Breast epithelium (tissue), 4 donors: ENCODE measurements at regions not wholly inside any gene's neighbourhood (a gene's known extent, or its start where the extent isn't known, plus 50 kb on each side); places are given as distances from the start of the nearest gene placed in this dataset.

Source experiments
- DNase-seq, 2 donors: peaks; one replicate each; pipeline ENCODE4 v3.0.0-alpha.2; 2019; ENCODE audit warnings: low spot score in 2 of 2
- H3K27ac ChIP-seq, 2 donors: fragments of 200-600 bp; sonication (generic) in 1 of 2; one replicate each; pipeline ENCODE4 v1.5.1; 2016 to 2019; ENCODE audit warnings: mild to moderate bottlenecking in 1 of 2
- H3K27me3 ChIP-seq, 2 donors: fragments of 200-600 bp; sonication (generic) in 1 of 2; one replicate each; pipeline versions ENCODE4 v1.5.1 to v1.6.0; 2017 to 2019; ENCODE audit warnings: control low read depth in 1 of 2, mild to moderate bottlenecking in 1 of 2
- H3K36me3 ChIP-seq: fragments of 200-600 bp; one replicate; pipeline ENCODE4 v1.5.1; 2019
- H3K4me1 ChIP-seq, 2 donors: fragments of 200-600 bp; sonication (generic); one replicate each; pipeline ENCODE4 v1.5.1; 2016 to 2019; ENCODE audit warnings: control low read depth in 1 of 2
- H3K4me3 ChIP-seq, 3 donors: fragments of 200-600 bp; sonication (generic); 1 replicate in 2 of 3; 2 replicates in 1 of 3; pipeline ENCODE4 v1.5.1; 2016 to 2019; ENCODE audit warnings: mild to moderate bottlenecking in 3 of 3, moderate library complexity in 2 of 3
- H3K9me3 ChIP-seq, 2 donors: fragments of 200-600 bp; sonication (generic) in 1 of 2; one replicate each; pipeline ENCODE4 v1.5.1; 2016 to 2019; ENCODE audit warnings: control low read depth in 1 of 2
- POLR2A ChIP-seq: fragments of 450-650 bp; IDR thresholded peaks from one replicate; pipeline ENCODE4 v1.6.1; 2016; ENCODE audit warnings: antibody characterized with exemption, mild to moderate bottlenecking, moderate library complexity
- POLR2AphosphoS5 ChIP-seq, 3 donors: sonication (generic); formaldehyde crosslinking; IDR thresholded peaks; one replicate each; pipeline ENCODE4 v1.6.1; 2017; ENCODE audit warnings: antibody characterized with exemption in 3 of 3
- intact Hi-C: fragments of 100-400 bp; cut with DNase I; formaldehyde crosslinking; loops from one replicate; pipeline ENCODE4 v1.15.1; 2023; ENCODE audit warnings: low total_unique reads
- TF ChIP-seq, protein P1 (sequence below), 3 donors: fragments of 450-650 bp; IDR thresholded peaks; one replicate each; pipeline ENCODE4 v1.5.1; 2016 to 2017; ENCODE audit warnings: antibody characterized with exemption in 3 of 3, mild to moderate bottlenecking in 3 of 3, moderate library complexity in 3 of 3

DNA sequence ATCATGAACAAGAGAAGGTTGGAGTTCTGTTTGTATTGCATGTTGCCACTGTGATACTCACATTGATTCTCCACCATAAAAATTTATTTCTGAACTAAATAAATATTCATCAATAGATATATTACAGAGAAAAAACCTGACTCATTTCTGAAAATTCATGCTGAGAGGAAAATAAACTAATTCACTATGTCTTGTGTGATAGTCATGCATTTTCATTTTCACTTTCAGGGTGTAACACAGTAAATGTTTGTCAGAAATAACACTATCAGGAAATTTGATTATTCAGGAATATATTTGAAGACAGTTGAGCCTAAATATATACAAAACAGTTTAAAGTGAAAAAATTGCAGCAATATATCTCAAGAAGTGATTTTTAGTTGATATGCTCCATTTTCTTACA, 335.2 kb downstream of the KCNJ3 start:
- TF ChIP-seq, protein P1, sequence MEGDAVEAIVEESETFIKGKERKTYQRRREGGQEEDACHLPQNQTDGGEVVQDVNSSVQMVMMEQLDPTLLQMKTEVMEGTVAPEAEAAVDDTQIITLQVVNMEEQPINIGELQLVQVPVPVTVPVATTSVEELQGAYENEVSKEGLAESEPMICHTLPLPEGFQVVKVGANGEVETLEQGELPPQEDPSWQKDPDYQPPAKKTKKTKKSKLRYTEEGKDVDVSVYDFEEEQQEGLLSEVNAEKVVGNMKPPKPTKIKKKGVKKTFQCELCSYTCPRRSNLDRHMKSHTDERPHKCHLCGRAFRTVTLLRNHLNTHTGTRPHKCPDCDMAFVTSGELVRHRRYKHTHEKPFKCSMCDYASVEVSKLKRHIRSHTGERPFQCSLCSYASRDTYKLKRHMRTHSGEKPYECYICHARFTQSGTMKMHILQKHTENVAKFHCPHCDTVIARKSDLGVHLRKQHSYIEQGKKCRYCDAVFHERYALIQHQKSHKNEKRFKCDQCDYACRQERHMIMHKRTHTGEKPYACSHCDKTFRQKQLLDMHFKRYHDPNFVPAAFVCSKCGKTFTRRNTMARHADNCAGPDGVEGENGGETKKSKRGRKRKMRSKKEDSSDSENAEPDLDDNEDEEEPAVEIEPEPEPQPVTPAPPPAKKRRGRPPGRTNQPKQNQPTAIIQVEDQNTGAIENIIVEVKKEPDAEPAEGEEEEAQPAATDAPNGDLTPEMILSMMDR (IDR thresholded peaks at IDR 0.05): no peak
- TF ChIP-seq POLR2A: no peak
- no peak for TF ChIP-seq POLR2AphosphoS5 (IDR thresholded peaks at IDR 0.05)
- intact Hi-C loops: no loop called here
- no peak for DNase-seq
- Histone ChIP-seq H3K27ac (no peak overlapping the region), H3K4me1 (no peaks in the 10 kb centered on the region), H3K27me3 (no peaks in the 10 kb centered on the region), H3K36me3 (no peaks in the 10 kb centered on the region), H3K9me3 (no peaks in the 10 kb centered on the region), H3K4me3 (no peak overlapping the region)

DNA sequence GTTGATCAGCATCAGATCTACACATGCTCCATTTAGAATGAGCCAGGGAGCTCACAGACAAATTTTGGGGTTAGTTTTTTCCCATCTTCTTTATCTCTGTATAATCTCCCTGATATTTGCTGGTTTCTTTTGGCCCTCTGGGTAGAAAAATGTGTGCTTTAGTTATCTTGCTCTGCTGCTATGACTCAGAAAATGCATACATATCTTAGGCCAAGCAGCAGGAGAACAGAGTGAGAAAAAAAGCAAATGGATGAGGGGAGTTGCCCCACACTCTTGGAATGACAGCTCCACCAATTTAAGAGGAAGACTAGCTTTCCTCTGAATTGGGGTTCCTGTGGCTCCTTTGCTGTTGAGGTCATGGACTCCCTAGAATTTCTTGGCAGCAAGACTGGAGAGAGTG, 331.8 kb downstream of the KCNJ3 start:
- no peaks in the 10 kb centered on the region for H3K27me3 ChIP-seq
- intact Hi-C loops: no loop called here
- H3K27ac ChIP-seq: no peak overlapping the region
- no peak overlapping the region for H3K4me3 ChIP-seq
- H3K36me3 ChIP-seq: no peaks in the 10 kb centered on the region
- TF ChIP-seq, protein P1 (IDR thresholded peaks at IDR 0.05): no peak
- TF ChIP-seq POLR2AphosphoS5 (IDR thresholded peaks at IDR 0.05): no peak
- no peak for TF ChIP-seq POLR2A
- H3K9me3 ChIP-seq: no peaks in the 10 kb centered on the region
- no peak for DNase-seq
- no peaks in the 10 kb centered on the region for H3K4me1 ChIP-seq

DNA sequence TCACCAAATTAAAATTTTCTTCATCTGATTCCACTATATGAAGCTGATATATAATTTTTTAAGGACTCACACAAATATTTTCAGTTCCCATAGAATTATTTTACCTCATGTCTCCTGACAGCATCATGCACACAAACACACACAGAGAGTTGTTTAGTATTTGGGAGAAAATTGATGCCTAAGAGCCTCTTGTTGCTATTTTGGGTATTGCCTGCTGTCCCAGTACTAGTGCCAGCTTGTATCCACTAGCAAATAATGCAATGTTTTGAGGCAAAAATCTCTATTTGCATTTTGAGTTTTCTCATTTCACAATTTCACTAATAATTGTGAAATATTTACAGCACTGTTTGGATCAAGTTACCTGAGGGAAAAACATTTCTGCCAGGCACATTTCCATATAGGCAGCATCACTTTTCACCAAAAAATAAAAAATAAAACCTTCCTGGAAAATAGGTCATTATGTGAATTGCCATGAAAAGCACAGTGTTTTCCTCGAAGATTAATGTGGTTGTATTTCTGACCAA, 328.2 kb downstream of the KCNJ3 start:
- no peaks in the 10 kb centered on the region for H3K27me3 ChIP-seq
- H3K9me3 ChIP-seq: no peaks in the 10 kb centered on the region
- no peak for TF ChIP-seq POLR2A
- TF ChIP-seq, protein P1 (IDR thresholded peaks at IDR 0.05): no peak
- no peak for TF ChIP-seq POLR2AphosphoS5 (IDR thresholded peaks at IDR 0.05)
- no peaks in the 10 kb centered on the region for H3K36me3 ChIP-seq
- intact Hi-C loops: no loop called here
- H3K4me1 ChIP-seq: no peaks in the 10 kb centered on the region
- no peak for DNase-seq
- H3K27ac ChIP-seq: no peak overlapping the region
- H3K4me3 ChIP-seq: no peak overlapping the region

DNA sequence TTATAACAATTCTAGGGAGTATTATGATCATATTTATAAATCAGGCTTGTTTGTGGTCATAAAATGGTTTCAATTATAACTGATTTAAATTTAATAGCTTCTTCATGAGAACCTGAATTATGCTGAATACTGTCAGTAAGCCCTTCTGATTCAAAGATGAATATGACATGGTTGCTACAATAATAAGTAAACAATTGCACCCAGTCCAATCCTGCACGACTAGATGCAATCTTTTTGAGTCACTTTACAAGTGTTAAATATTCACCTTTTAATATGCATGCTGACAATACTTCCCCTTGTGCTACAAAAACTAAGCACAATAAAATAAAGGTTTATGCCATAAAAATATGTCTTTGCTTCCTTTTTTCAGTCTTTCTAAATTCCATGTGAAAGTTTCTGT, 325.2 kb downstream of the KCNJ3 start:
- DNase-seq: no peak
- H3K9me3 ChIP-seq: no peaks in the 10 kb centered on the region
- H3K36me3 ChIP-seq: no peaks in the 10 kb centered on the region
- H3K27me3 ChIP-seq: no peaks in the 10 kb centered on the region
- TF ChIP-seq, protein P1 (IDR thresholded peaks at IDR 0.05): no peak
- TF ChIP-seq POLR2AphosphoS5 (IDR thresholded peaks at IDR 0.05) (no peak), POLR2A (no peak)
- H3K4me3 ChIP-seq: no peak overlapping the region
- intact Hi-C loops: no loop called here
- H3K27ac ChIP-seq: no peak overlapping the region
- no peaks in the 10 kb centered on the region for H3K4me1 ChIP-seq

DNA sequence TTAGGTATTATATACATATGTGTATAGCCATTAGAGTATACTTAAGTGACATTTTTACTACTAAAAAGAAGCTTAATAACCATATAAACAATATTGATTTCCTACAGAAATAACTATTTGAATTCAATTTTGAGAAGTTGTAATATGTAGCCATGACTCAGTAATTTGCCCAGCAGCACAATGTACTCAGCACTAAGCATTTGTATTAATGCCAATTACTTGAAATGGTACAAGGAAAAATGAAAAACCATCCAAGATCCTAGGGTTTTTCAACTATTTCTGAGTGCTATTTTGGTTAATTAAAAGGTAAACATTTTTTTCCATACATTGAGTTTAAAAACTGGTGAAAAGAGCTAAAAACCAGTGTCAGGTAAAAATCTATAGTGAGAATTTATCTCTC, 324.0 kb downstream of the KCNJ3 start:
- H3K27ac ChIP-seq: no peak overlapping the region
- H3K27me3 ChIP-seq: no peaks in the 10 kb centered on the region
- TF ChIP-seq POLR2A (no peak), POLR2AphosphoS5 (IDR thresholded peaks at IDR 0.05) (no peak)
- TF ChIP-seq, protein P1 (IDR thresholded peaks at IDR 0.05): no peak
- H3K9me3 ChIP-seq: no peaks in the 10 kb centered on the region
- intact Hi-C loops: no loop called here
- H3K4me1 ChIP-seq: no peaks in the 10 kb centered on the region
- H3K4me3 ChIP-seq: no peak overlapping the region
- DNase-seq: no peak
- H3K36me3 ChIP-seq: no peaks in the 10 kb centered on the region
